Activated CD4-positive, CD25-positive, alpha-beta regulatory T cell treated with anti-CD3 and anti-CD28 coated beads, Interleukin-2, amount 50 U/mL, for 24 hours (primary cell): ENCODE measurements at regions not wholly inside any gene's neighbourhood (a gene's known extent, or its start where the extent isn't known, plus 50 kb on each side); places are given as distances from the start of the nearest gene placed in this dataset.

Source experiments
- ATAC-seq, 2 donors: fragments of 150-1000 bp; cut with Tn5 transposase; one replicate each; pipeline ENCODE4 v1.10.0; 2021; ENCODE audit warnings: mild to moderate bottlenecking in 1 of 2, moderate library complexity in 1 of 2

- ATAC-seq: no peak
Measured at GRCh38 chrX:69083361-69083760, 81.9 kb downstream of the PJA1 start.

- ATAC-seq: no peak
Measured at GRCh38 chrX:69082753-69083150, 82.5 kb downstream of the PJA1 start.

- ATAC-seq: no peak
Measured at GRCh38 chrX:69082055-69082752, 83.0 kb downstream of the PJA1 start.

GRCh38 chrX:69080855-69081465 lies 84.3 kb downstream of the PJA1 start:
- ATAC-seq: no peak

GRCh38 chrX:69079268-69079667 lies 86.0 kb downstream of the PJA1 start:
- no peak for ATAC-seq

GRCh38 chrX:69077895-69078455 lies 87.3 kb downstream of the PJA1 start:
- no peak for ATAC-seq

- ATAC-seq: no peak
Measured at GRCh38 chrX:69076088-69076487, 89.2 kb downstream of the PJA1 start.

GRCh38 chrX:69074726-69075125 lies 90.5 kb downstream of the PJA1 start:
- no peak for ATAC-seq

GRCh38 chrX:69073721-69074120 lies 91.5 kb downstream of the PJA1 start:
- ATAC-seq: no peak

- no peak for ATAC-seq
Measured at GRCh38 chrX:69073241-69073640, 92.0 kb downstream of the PJA1 start.

GRCh38 chrX:69072486-69073006 lies 92.7 kb downstream of the PJA1 start:
- ATAC-seq: no peak

- no peak for ATAC-seq
Measured at GRCh38 chrX:69070949-69071650, 94.2 kb downstream of the PJA1 start.

- no peak for ATAC-seq
Measured at GRCh38 chrX:69069876-69070275, 95.4 kb downstream of the PJA1 start.

GRCh38 chrX:69069086-69069445 lies 96.2 kb downstream of the PJA1 start:
- ATAC-seq: no peak

GRCh38 chrX:69068301-69069085 lies 96.8 kb downstream of the PJA1 start:
- no peak for ATAC-seq

GRCh38 chrX:69067841-69068240 lies 97.4 kb downstream of the PJA1 start:
- no peak for ATAC-seq

GRCh38 chrX:69066966-69067525 lies 98.2 kb downstream of the PJA1 start:
- ATAC-seq: no peak

- no peak for ATAC-seq
Measured at GRCh38 chrX:69066021-69066757, 99.1 kb downstream of the PJA1 start.

- no peak for ATAC-seq
Measured at GRCh38 chrX:69065451-69065850, 99.8 kb downstream of the PJA1 start.

- no peak for ATAC-seq
Measured at GRCh38 chrX:69063486-69063885, 101.8 kb downstream of the PJA1 start.

- ATAC-seq: no peak
Measured at GRCh38 chrX:69062493-69062892, 102.8 kb downstream of the PJA1 start.
